Pancreas (tissue), 10 donors: ENCODE measurements at regions not wholly inside any gene's neighbourhood (a gene's known extent, or its start where the extent isn't known, plus 50 kb on each side); places are given as distances from the start of the nearest gene placed in this dataset.
A peak's percentile ranks its signal among the peaks of the same experiment; 100 is the strongest.
"Not testable (repeated sequence)": the region's sequence is repeated elsewhere in the genome, so short reads cannot be mapped to it uniquely, and the experiment has no call there.

Source experiments
- ATAC-seq, 4 donors: fragments of 200-7000 bp; cut with Tn5 transposase; one replicate each; pipeline versions ENCODE4 v1.8.0 to v1.9.1; 2020; ENCODE audit warnings: mild to moderate bottlenecking in 4 of 4, moderate library complexity in 4 of 4
- DNase-seq, 6 donors: peaks; one replicate each; pipeline ENCODE4 v3.0.0-alpha.2; 2020
- FAIRE-seq: peaks from 2 replicates; lab custom pipeline; 2012; peaks lifted over from hg19 to GRCh38; lab: Jason Lieb, UNC
- H3K27ac ChIP-seq, 4 donors: fragments of 200-600 bp; sonication (generic); 1 replicate in 3 of 4; 2 replicates in 1 of 4; pipeline versions ENCODE4 v1.5.0 to v1.8.0; 2020
- H3K27me3 ChIP-seq, 4 donors: fragments of 200-600 bp; one replicate each; pipeline ENCODE4 v1.8.0; 2021
- H3K36me3 ChIP-seq, 3 donors: fragments of 200-600 bp; sonication (generic) in 1 of 3; one replicate each; pipeline versions ENCODE4 v1.5.0 to v1.8.0; 2020 to 2021
- H3K4me1 ChIP-seq, 3 donors: fragments of 200-600 bp; one replicate each; pipeline ENCODE4 v1.8.0; 2021
- H3K4me3 ChIP-seq, 4 donors: fragments of 200-600 bp; sonication (generic) in 2 of 4; one replicate each; pipeline versions ENCODE4 v1.5.0 to v1.8.0; 2020 to 2021
- H3K9me3 ChIP-seq, 4 donors: fragments of 200-600 bp; one replicate each; pipeline ENCODE4 v1.8.0; 2021
- WGBS, 2 donors: extraction: QIAGEN DNeasy Blood & Tissue Kit; methylation state at CpG; one replicate each; pipeline ENCODE4 v1.1.7; 2013; 5-methylcytosine and 5-hydroxymethylcytosine counted together
- intact Hi-C, 3 donors: fragments of 100-400 bp; cut with DNase I; formaldehyde crosslinking; loops; one replicate each; pipeline versions ENCODE4 v1.11.1 to v1.14.2; 2022
- TF ChIP-seq, protein P1 (sequence below), 4 donors: fragments of 200-600 bp; sonication (generic) in 3 of 4; IDR thresholded peaks; one replicate each; pipeline versions ENCODE4 v1.5.0 to v1.8.0; 2021; ENCODE audit warnings: antibody characterized with exemption in 4 of 4
- donor health status: healthy with polysubstance abuse.
- donor health status: DM: no; HTN: no; CAD: no; lungs with moderate emphysema.
- donor health status: DM: no; HTN: no; CAD: no.
- donor health status: control.
- donor health status: control.
- donor health status: Bipolar disorder and iron deficiency.
- donor health status: DM: yes; HTN: yes; CAD: no.
- donor health status: DM: no; HTN: no; CAD: no.
- donor health status: DM: no; HTN: no; CAD: no.
- donor health status: DM: yes; HTN: yes; CAD: no.

DNA sequence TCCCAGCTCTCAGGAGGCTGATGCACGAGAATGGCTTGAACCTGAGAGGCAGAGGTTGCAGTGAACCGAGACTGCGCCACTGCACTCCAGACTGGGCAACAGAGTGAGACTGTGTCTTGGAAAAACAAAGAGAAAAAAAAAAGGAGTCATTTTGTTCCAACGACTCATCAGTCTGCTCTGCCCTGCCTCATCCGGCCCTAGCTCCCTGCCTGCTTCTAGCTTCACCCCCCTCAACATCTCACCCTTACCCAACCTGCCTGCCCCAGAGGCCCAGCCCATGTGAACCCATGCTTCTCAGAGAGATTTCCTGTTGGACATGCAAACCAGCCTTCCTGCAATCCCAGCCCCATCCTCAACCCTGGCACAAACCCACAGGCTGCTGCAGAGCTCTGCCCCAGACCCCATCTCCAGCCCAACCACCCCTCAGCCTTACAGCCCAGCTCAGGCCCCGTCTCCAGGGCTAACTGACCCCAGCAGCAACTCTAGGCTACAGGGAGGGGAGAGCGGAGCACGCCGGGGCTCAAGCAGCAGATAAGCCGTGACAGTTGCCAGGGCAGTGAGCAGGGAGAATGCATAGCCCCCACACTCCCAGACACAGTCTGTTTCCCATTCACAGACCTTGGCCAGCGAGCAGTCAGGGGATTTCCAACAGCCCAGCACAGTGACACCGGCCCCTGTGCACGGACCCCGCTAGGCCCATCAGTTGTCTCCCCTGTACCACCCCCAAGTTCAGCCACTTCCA is 86.0 kb upstream of the KCTD7 start:
- no peaks in the 10 kb centered on the region for H3K27me3 ChIP-seq
- peaks cover 0 to 8% (median 0%) of the 10 kb centered on the region in 3 donors for H3K36me3 ChIP-seq
- no peak for FAIRE-seq
- no peak for ATAC-seq
- no peak overlapping the region for H3K4me3 ChIP-seq
- no peak overlapping the region for H3K27ac ChIP-seq
- H3K9me3 ChIP-seq = no peaks in the 10 kb centered on the region
- H3K4me1 ChIP-seq = no peaks in the 10 kb centered on the region
- intact Hi-C loops = no loop called here
- DNase-seq = peak in 1 of 6 donors; percentile 37
- TF ChIP-seq, protein P1, sequence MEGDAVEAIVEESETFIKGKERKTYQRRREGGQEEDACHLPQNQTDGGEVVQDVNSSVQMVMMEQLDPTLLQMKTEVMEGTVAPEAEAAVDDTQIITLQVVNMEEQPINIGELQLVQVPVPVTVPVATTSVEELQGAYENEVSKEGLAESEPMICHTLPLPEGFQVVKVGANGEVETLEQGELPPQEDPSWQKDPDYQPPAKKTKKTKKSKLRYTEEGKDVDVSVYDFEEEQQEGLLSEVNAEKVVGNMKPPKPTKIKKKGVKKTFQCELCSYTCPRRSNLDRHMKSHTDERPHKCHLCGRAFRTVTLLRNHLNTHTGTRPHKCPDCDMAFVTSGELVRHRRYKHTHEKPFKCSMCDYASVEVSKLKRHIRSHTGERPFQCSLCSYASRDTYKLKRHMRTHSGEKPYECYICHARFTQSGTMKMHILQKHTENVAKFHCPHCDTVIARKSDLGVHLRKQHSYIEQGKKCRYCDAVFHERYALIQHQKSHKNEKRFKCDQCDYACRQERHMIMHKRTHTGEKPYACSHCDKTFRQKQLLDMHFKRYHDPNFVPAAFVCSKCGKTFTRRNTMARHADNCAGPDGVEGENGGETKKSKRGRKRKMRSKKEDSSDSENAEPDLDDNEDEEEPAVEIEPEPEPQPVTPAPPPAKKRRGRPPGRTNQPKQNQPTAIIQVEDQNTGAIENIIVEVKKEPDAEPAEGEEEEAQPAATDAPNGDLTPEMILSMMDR (IDR thresholded peaks at IDR 0.05) = no peak
- WGBS, 2 donors = 85 to 86% methylated on average over 14 of the region's 14 CpGs

DNA sequence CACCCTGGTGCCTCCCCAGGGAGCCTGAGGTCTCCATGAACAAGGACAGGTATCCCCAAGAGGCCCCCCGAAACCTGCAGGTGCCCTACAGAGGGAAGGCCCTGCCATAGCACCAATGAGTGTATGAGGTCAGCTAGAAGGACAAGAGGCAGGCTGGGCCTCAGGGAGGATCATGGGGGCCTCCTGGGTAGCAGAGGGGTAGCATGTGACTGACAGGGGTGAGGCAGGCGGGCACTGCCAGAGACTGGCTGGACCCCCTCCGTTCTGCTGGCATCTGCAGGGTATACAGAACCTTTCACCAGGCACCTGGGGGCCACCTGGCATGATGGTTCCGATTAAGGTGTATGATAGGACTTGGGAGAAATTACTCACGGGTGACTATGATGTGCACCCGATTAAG is 79.2 kb upstream of the KCTD7 start:
- H3K27me3 ChIP-seq = no peaks in the 10 kb centered on the region
- H3K27ac ChIP-seq = no peak overlapping the region
- intact Hi-C loops = no loop called here
- no peak overlapping the region for H3K4me3 ChIP-seq
- no peaks in the 10 kb centered on the region for H3K9me3 ChIP-seq
- FAIRE-seq = no peak
- ATAC-seq = no peak
- TF ChIP-seq, protein P1 (IDR thresholded peaks at IDR 0.05) = no peak
- no peaks in the 10 kb centered on the region for H3K4me1 ChIP-seq
- H3K36me3 ChIP-seq = peaks cover 0 to 41% (median 9%) of the 10 kb centered on the region in 3 donors
- WGBS, 2 donors = 87 to 92% methylated on average over 6 of the region's 6 CpGs
- DNase-seq = peak in 1 of 6 donors; percentile 39

DNA sequence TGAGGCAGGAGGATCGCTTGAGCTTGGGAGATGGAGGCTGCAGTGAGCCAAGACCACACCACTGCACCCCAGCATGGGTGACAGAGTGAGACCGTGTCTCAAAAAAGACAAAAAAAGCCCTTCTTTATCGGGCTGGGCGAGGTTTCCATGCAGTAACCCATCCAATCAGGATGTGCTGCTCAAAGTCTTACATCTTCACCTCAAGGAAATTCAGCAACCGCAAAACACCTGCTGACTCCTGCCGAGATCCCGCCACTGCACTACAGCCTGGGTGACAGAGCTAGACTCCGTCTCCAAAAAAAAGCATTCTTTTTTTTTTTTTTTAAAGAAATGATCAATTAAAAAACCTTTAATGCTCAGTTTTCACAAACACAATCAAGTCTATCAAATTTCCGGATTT is 75.7 kb upstream of the KCTD7 start:
- Histone ChIP-seq H3K9me3 (no peaks in the 10 kb centered on the region), H3K4me1 (no peaks in the 10 kb centered on the region), H3K27me3 (no peaks in the 10 kb centered on the region), H3K27ac (no peak overlapping the region), H3K36me3 (peaks cover 0 to 34% (median 9%) of the 10 kb centered on the region in 3 donors), H3K4me3 (no peak overlapping the region)
- DNase-seq (peak in 1 of 6 donors; percentile 21), FAIRE-seq (no peak), ATAC-seq (no peak)
- intact Hi-C loops = loop anchor here in 1 of 3 donors (10.0 kb wide), 1 partner anchor 152 kb away; no protein-coding TSS in a partner anchor
- WGBS, 2 donors = 88 to 96% methylated on average over 9 of the region's 9 CpGs
- TF ChIP-seq, protein P1 (IDR thresholded peaks at IDR 0.05) = no peak

DNA sequence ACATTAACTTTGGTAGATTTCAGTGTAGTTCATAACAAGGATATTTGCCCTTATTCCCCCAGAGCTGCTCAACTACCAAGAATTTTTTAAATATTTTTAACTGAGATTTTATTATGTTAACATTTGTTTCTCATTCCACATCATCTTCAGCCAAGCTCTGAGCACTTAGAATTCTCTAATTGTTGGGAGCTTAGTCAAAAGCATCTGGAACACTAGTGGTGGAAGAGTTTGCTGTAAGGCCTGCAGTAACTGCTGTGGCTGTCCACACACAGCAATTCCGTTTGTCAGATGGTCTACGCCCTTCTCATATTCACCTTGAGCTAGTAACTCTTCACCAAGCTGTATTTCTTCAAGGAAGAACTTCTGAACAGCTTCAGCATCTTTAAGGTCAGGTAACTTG is 75.0 kb upstream of the KCTD7 start:
- H3K27ac ChIP-seq, DNase-seq, H3K4me3 ChIP-seq, H3K27me3 ChIP-seq, H3K9me3 ChIP-seq, FAIRE-seq, H3K4me1 ChIP-seq, ATAC-seq: not testable (repeated sequence)
- intact Hi-C loops = loop anchor here in 1 of 3 donors (10.0 kb wide), 1 partner anchor 151 kb away; no protein-coding TSS in a partner anchor
- WGBS, 2 donors = 49 to 60% methylated on average over 2 of the region's 2 CpGs
- H3K36me3 ChIP-seq = peaks cover 0 to 34% (median 9%) of the 10 kb centered on the region in 3 donors

DNA sequence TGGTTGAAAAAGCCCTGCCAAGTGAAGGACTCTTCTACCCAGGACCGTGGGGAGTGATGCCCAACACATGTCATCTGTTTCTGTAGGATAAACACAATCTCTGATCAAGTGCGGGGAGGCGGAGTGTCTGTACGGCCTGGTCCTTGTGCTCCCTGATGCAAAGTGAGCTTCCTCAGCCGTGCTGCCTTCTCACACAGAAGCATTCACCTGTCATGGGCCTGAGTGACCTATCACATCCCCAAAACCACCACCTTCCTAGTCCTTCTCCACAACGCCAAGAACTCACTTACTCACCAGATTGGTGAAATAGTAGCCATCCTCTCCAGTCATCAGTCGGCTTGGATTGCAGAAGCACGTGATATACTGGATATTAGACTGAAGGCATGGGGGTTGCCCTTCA is 74.4 kb upstream of the KCTD7 start:
- H3K9me3 ChIP-seq, H3K4me3 ChIP-seq, FAIRE-seq, H3K27ac ChIP-seq, H3K27me3 ChIP-seq, ATAC-seq, H3K4me1 ChIP-seq: not testable (repeated sequence)
- peaks cover 0 to 34% (median 9%) of the 10 kb centered on the region in 3 donors for H3K36me3 ChIP-seq
- DNase-seq = peak in 1 of 6 donors; percentile 27
- 88 to 89% methylated on average over 6 to 8 of the region's 8 CpGs for WGBS, 2 donors
- intact Hi-C loops = loop anchor here in 1 of 3 donors (10.0 kb wide), 1 partner anchor 151 kb away; no protein-coding TSS in a partner anchor

DNA sequence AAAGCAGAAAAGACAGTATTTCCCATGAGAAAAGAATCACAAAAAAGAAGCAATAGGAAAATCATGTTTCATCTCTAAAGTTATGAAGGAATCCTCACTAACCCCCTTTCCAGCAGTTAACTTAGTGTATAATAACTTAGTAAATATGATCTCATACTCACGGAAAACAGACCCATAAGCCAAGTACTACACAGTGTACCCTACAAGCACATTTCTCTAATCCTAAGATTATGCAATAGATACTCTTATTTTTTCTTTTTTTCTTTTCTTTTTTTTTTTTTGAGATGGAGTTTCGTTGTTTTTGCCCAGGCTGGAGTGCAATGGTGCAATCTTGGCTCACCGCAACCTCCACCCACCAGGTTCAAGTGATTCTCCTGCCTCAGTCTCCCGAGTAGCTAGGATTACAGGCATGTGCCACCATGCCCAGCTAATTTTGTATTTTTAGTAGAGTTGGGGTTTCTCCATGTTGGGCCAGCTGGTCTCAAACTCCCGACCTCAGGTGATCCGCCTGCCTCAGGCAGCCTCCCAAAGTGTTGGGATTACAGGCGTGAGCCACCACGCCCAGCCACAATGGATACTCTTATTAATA is 73.7 kb upstream of the KCTD7 start:
- not testable (repeated sequence) for H3K27ac ChIP-seq, H3K27me3 ChIP-seq, ATAC-seq, H3K9me3 ChIP-seq, DNase-seq, FAIRE-seq, H3K4me3 ChIP-seq, H3K4me1 ChIP-seq
- H3K36me3 ChIP-seq = peaks cover 0 to 28% (median 9%) of the 10 kb centered on the region in 3 donors
- intact Hi-C loops = loop anchor here in 1 of 3 donors (10.0 kb wide), 1 partner anchor 150 kb away; no protein-coding TSS in a partner anchor
- WGBS, 2 donors = 93% methylated on average over 8 of the region's 8 CpGs
